AG10803 (cell line): ENCODE measurements at regions not wholly inside any gene's neighbourhood (a gene's known extent, or its start where the extent isn't known, plus 50 kb on each side); places are given as distances from the start of the nearest gene placed in this dataset.
"Not testable (repeated sequence)": the region's sequence is repeated elsewhere in the genome, so short reads cannot be mapped to it uniquely, and the experiment has no call there.

Source experiments
- DNase-seq: peaks from one replicate; pipeline ENCODE4 v3.0.0; 2010; ENCODE audit warnings: low read depth
- H3K4me3 ChIP-seq: 2 replicates; pipeline ENCODE4 v1.5.1; 2011; ENCODE audit warnings: mild to moderate bottlenecking, low read length, control low read depth
- CTCF ChIP-seq: conservative IDR thresholded peaks from 2 replicates; pipeline ENCODE4 v1.5.1; 2011; ENCODE audit warnings: mild to moderate bottlenecking, low read length, control low read depth, inconsistent platforms

- H3K4me3 ChIP-seq: no peak overlapping the region
- no peak; the same call in 1 of the 2 replicates for TF ChIP-seq CTCF
- no peak for DNase-seq
Observed at GRCh38 chr15:98083203-98083910, 122.9 kb downstream of the ARRDC4 start.

GRCh38 chr15:98085003-98085639, 124.6 kb downstream of the ARRDC4 start:
- TF ChIP-seq CTCF: peak; percentile 84
- DNase-seq: peak; percentile 78
- H3K4me3 ChIP-seq: no peak overlapping the region

GRCh38 chr15:98088307-98088945, 127.9 kb downstream of the ARRDC4 start:
- DNase-seq, H3K4me3 ChIP-seq: not testable (repeated sequence)

GRCh38 chr15:98089352-98089751, 128.8 kb downstream of the ARRDC4 start:
- DNase-seq, H3K4me3 ChIP-seq: not testable (repeated sequence)

GRCh38 chr15:98097986-98098385, 137.5 kb downstream of the ARRDC4 start:
- DNase-seq: peak; percentile 31
- H3K4me3 ChIP-seq: not testable (repeated sequence)

- not testable (repeated sequence) for H3K4me3 ChIP-seq, DNase-seq
Observed at GRCh38 chr15:98100606-98101005, 140.1 kb downstream of the ARRDC4 start.

GRCh38 chr15:98103570-98103969, 143.1 kb downstream of the ARRDC4 start:
- H3K4me3 ChIP-seq: no peak overlapping the region
- DNase-seq: no peak
- no peak for TF ChIP-seq CTCF

- DNase-seq, H3K4me3 ChIP-seq: not testable (repeated sequence)
Observed at GRCh38 chr15:98104386-98105151, 144.1 kb downstream of the ARRDC4 start.

GRCh38 chr15:98106615-98107194, 146.2 kb downstream of the ARRDC4 start:
- DNase-seq, H3K4me3 ChIP-seq: not testable (repeated sequence)

- TF ChIP-seq CTCF: no peak
- no peak for DNase-seq
- H3K4me3 ChIP-seq: no peak overlapping the region
Observed at GRCh38 chr15:98111806-98112205, 151.3 kb downstream of the ARRDC4 start.
